Activated CD4-positive, alpha-beta T cell treated with anti-CD3 and anti-CD28 coated beads, Interleukin-2, amount 50 U/mL, for 24 hours (primary cell): ENCODE measurements at regions not wholly inside any gene's neighbourhood (a gene's known extent, or its start where the extent isn't known, plus 50 kb on each side); places are given as distances from the start of the nearest gene placed in this dataset.

Source experiments
- DNase-seq, 2 donors: peaks; one replicate each; pipeline ENCODE4 v3.0.0-alpha.2; 2020; ENCODE audit warnings: low read depth in 1 of 2, low spot score in 1 of 2

GRCh38 chr21:38654580-38654979, 151.1 kb upstream of the ETS2 start:
- no peak for DNase-seq

- no peak for DNase-seq
Measured at GRCh38 chr21:38658511-38658910, 147.2 kb upstream of the ETS2 start.

GRCh38 chr21:38659936-38660332, 145.8 kb upstream of the ETS2 start:
- DNase-seq, result no peak

- DNase-seq, result no peak
Measured at GRCh38 chr21:38660333-38661196, 145.2 kb upstream of the ETS2 start.

GRCh38 chr21:38661197-38661871, 144.4 kb upstream of the ETS2 start:
- DNase-seq, result no peak

- no peak for DNase-seq
Measured at GRCh38 chr21:38661889-38662568, 143.7 kb upstream of the ETS2 start.

GRCh38 chr21:38663282-38663681, 142.4 kb upstream of the ETS2 start:
- no peak for DNase-seq

GRCh38 chr21:38664315-38664714, 141.4 kb upstream of the ETS2 start:
- DNase-seq, result no peak

GRCh38 chr21:38664841-38665240, 140.9 kb upstream of the ETS2 start:
- no peak for DNase-seq

- DNase-seq, result no peak
Measured at GRCh38 chr21:38667291-38667870, 138.3 kb upstream of the ETS2 start.

- DNase-seq, result no peak
Measured at GRCh38 chr21:38668067-38668466, 137.7 kb upstream of the ETS2 start.

- no peak for DNase-seq
Measured at GRCh38 chr21:38668541-38668940, 137.2 kb upstream of the ETS2 start.

- DNase-seq, result no peak
Measured at GRCh38 chr21:38669186-38669585, 136.5 kb upstream of the ETS2 start.

- no peak for DNase-seq
Measured at GRCh38 chr21:38670861-38671260, 134.9 kb upstream of the ETS2 start.

GRCh38 chr21:38671773-38672172, 134.0 kb upstream of the ETS2 start:
- DNase-seq, result no peak

GRCh38 chr21:38675182-38675824, 130.4 kb upstream of the ETS2 start:
- no peak for DNase-seq

- no peak for DNase-seq
Measured at GRCh38 chr21:38678827-38679226, 126.9 kb upstream of the ETS2 start.

GRCh38 chr21:38679534-38679933, 126.2 kb upstream of the ETS2 start:
- DNase-seq, result no peak

GRCh38 chr21:38680401-38680800, 125.3 kb upstream of the ETS2 start:
- no peak for DNase-seq

GRCh38 chr21:38683222-38683621, 122.5 kb upstream of the ETS2 start:
- no peak for DNase-seq

- no peak for DNase-seq
Measured at GRCh38 chr21:38688068-38688467, 117.7 kb upstream of the ETS2 start.
